HEK293 (cell line): ENCODE measurements at regions not wholly inside any gene's neighbourhood (a gene's known extent, or its start where the extent isn't known, plus 50 kb on each side); places are given as distances from the start of the nearest gene placed in this dataset.

Experiments used
- CTCF ChIA-PET: fragments of 350-600 bp; formaldehyde crosslinking; extraction: SDS; loops from one replicate; lab custom pipeline; 2021; ENCODE audit warnings: antibody characterized with exemption; lab: Yijun Ruan, JAX
- POLR2A ChIA-PET: fragments of 300-600 bp; formaldehyde crosslinking; extraction: SDS; loops from one replicate; lab custom pipeline; 2020; ENCODE audit warnings: antibody characterized with exemption, inconsistent platforms; lab: Yijun Ruan, JAX
- H3K27ac ChIP-seq: fragments of 200-500 bp; sonication (Bioruptor generic); 2 replicates; pipeline ENCODE4 v1.5.1; 2014; ENCODE audit warnings: low read depth, low read length, control low read depth, inconsistent platforms; ENCODE audit errors: extremely low read depth
- H3K36me3 ChIP-seq, 2 experiments: fragments of 200-500 bp in 1 of 2; sonication (Bioruptor generic) in 1 of 2; 1 replicate in 1 of 2; 2 replicates in 1 of 2; pipeline ENCODE4 v1.5.1; 2014 to 2017; ENCODE audit warnings: inconsistent platforms in 2 of 2, low read length in 2 of 2; ENCODE audit not compliant: control insufficient read depth in 2 of 2, insufficient read depth in 1 of 2
- H3K4me1 ChIP-seq: fragments of 200-500 bp; sonication (Bioruptor generic); 2 replicates; pipeline ENCODE4 v1.5.1; 2014; ENCODE audit warnings: mild to moderate bottlenecking, low read length, inconsistent platforms; ENCODE audit not compliant: control insufficient read depth, insufficient read depth
- H3K4me3 ChIP-seq: 2 replicates; pipeline ENCODE4 v1.5.1; 2011; ENCODE audit warnings: low read depth, mild to moderate bottlenecking, control low read depth, low read length, moderate library complexity
- H3K9me3 ChIP-seq: fragments of 200-500 bp; sonication (Bioruptor generic); 2 replicates; pipeline ENCODE4 v1.5.1; 2014; ENCODE audit warnings: low read depth, low read length, inconsistent platforms; ENCODE audit not compliant: control insufficient read depth, insufficient read depth
- MYNN ChIP-seq: fragments of 450-650 bp; formaldehyde crosslinking; IDR thresholded peaks from 2 replicates; pipeline ENCODE4 v1.5.1; 2016; ENCODE audit warnings: missing biosample characterization, missing genetic modification characterization, borderline replicate concordance
- SP2 ChIP-seq: fragments of 450-650 bp; formaldehyde crosslinking; IDR thresholded peaks from 2 replicates; pipeline ENCODE4 v1.5.1; 2016; ENCODE audit warnings: missing biosample characterization, missing genetic modification characterization
- ZFP37 ChIP-seq: fragments of 450-650 bp; formaldehyde crosslinking; IDR thresholded peaks from 2 replicates; pipeline ENCODE4 v1.5.1; 2016; ENCODE audit warnings: missing biosample characterization, missing genetic modification characterization
- ZNF175 ChIP-seq: fragments of 450-650 bp; formaldehyde crosslinking; IDR thresholded peaks from 2 replicates; pipeline ENCODE4 v1.5.1; 2016; ENCODE audit warnings: missing biosample characterization, missing genetic modification characterization
- ZNF214 ChIP-seq: fragments of 450-650 bp; formaldehyde crosslinking; IDR thresholded peaks from 2 replicates; pipeline ENCODE4 v1.5.1; 2017; ENCODE audit warnings: missing biosample characterization, mild to moderate bottlenecking, missing genetic modification characterization, borderline replicate concordance
- ZNF221 ChIP-seq: fragments of 450-650 bp; formaldehyde crosslinking; IDR thresholded peaks from 2 replicates; pipeline ENCODE4 v1.5.1; 2017; ENCODE audit warnings: missing biosample characterization, missing genetic modification characterization, borderline replicate concordance
- ZNF391 ChIP-seq: fragments of 450-650 bp; formaldehyde crosslinking; IDR thresholded peaks from 2 replicates; pipeline ENCODE4 v1.5.1; 2016; ENCODE audit warnings: low read depth, missing biosample characterization, missing genetic modification characterization, borderline replicate concordance
- ZNF423 ChIP-seq: fragments of 450-650 bp; formaldehyde crosslinking; IDR thresholded peaks from 2 replicates; pipeline ENCODE4 v1.5.1; 2016; ENCODE audit warnings: missing biosample characterization, missing genetic modification characterization
- ZNF549 ChIP-seq: fragments of 450-650 bp; IDR thresholded peaks from 2 replicates; pipeline ENCODE4 v1.5.1; 2018; ENCODE audit warnings: missing biosample characterization, missing genetic modification characterization, mild to moderate bottlenecking, inconsistent platforms, moderate library complexity
- ZNF561 ChIP-seq: fragments of 450-650 bp; IDR thresholded peaks from 2 replicates; pipeline ENCODE4 v1.5.1; 2018; ENCODE audit warnings: missing biosample characterization, missing genetic modification characterization, borderline replicate concordance
- ZNF654 ChIP-seq: fragments of 450-650 bp; formaldehyde crosslinking; IDR thresholded peaks from 2 replicates; pipeline ENCODE4 v1.5.1; 2016; ENCODE audit warnings: low read depth, missing biosample characterization, missing genetic modification characterization
- ZNF707 ChIP-seq: fragments of 450-650 bp; formaldehyde crosslinking; IDR thresholded peaks from 2 replicates; pipeline ENCODE4 v1.5.1; 2016; ENCODE audit warnings: missing biosample characterization, missing genetic modification characterization
- ZNF747 ChIP-seq: fragments of 450-650 bp; formaldehyde crosslinking; IDR thresholded peaks from 2 replicates; pipeline ENCODE4 v1.5.1; 2016; ENCODE audit warnings: missing biosample characterization, missing genetic modification characterization
- ZNF785 ChIP-seq: fragments of 450-650 bp; formaldehyde crosslinking; IDR thresholded peaks from 2 replicates; pipeline ENCODE4 v1.5.1; 2016; ENCODE audit warnings: missing biosample characterization, missing genetic modification characterization
- ZNF837 ChIP-seq: fragments of 450-650 bp; formaldehyde crosslinking; IDR thresholded peaks from 2 replicates; pipeline ENCODE4 v1.5.1; 2016; ENCODE audit warnings: missing biosample characterization, missing genetic modification characterization
- TF ChIP-seq, protein P1 (sequence below): IDR thresholded peaks from 2 replicates; pipeline ENCODE4 v1.6.1; 2011; ENCODE audit warnings: mild to moderate bottlenecking, low read depth, low read length, borderline replicate concordance
- TF ChIP-seq, protein P2 (sequence below): fragments of 450-650 bp; formaldehyde crosslinking; IDR thresholded peaks from 2 replicates; pipeline ENCODE4 v1.5.1; 2016; ENCODE audit warnings: missing biosample characterization, missing genetic modification characterization
- TF ChIP-seq, protein P3 (sequence below): sonication (generic); formaldehyde crosslinking; IDR thresholded peaks from 2 replicates; pipeline ENCODE4 v1.8.1; 2022; ENCODE audit warnings: mild to moderate bottlenecking, moderate library complexity, missing genetic modification reagents
- TF ChIP-seq, protein P4 (sequence below): fragments of 450-650 bp; formaldehyde crosslinking; IDR thresholded peaks from 2 replicates; pipeline ENCODE4 v1.5.1; 2016; ENCODE audit warnings: missing biosample characterization, missing genetic modification characterization
- TF ChIP-seq, protein P5 (sequence below): fragments of 450-650 bp; formaldehyde crosslinking; IDR thresholded peaks from 2 replicates; pipeline ENCODE4 v1.5.1; 2017; ENCODE audit warnings: missing biosample characterization, missing genetic modification characterization
- TF ChIP-seq, protein P6 (sequence below): fragments of 450-650 bp; formaldehyde crosslinking; IDR thresholded peaks from 2 replicates; pipeline ENCODE4 v1.5.1; 2017; ENCODE audit warnings: missing biosample characterization, missing genetic modification characterization

DNA sequence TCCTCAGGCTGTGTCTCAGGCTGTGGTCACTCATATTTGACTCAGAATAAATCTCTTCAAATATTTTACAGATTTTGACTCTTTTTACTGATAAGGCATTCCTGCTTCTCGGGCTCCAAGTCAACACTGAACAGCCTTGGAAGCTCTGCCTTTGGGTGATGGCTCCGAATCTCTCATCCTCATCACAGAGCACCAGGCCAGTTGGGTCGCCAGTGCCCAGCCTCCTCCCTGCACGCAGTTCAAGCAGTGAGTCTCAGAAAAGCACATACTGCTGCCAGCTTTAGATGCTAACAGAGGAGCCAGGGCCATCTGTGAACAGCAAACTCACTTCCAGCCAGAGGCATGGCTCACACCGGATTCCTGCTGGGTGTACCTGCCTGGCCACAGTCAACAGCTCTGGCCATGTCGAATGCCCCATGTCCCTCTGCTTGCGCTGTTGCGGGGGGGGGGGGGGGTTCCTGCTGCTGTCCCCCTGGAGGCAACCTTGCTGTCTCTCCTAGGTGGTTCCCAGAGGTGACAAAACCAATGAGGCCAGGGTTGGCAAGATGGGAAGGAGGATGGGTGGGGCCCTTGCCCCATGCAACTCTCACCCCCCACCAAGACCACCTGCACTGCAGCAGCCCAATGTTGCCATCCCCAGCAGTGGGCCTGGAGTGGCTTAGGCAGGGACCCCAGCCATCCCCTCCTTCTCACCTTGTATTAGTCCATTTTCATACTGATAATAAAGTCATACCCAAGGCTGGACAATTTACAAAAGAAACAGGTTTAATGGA, 248.8 kb downstream of the ERMARD start:
- POLR2A ChIA-PET, result no interaction called here
- Histone ChIP-seq H3K4me1 (no peaks in the 10 kb centered on the region), H3K27ac (no peak overlapping the region)
- TF ChIP-seq, protein P1, sequence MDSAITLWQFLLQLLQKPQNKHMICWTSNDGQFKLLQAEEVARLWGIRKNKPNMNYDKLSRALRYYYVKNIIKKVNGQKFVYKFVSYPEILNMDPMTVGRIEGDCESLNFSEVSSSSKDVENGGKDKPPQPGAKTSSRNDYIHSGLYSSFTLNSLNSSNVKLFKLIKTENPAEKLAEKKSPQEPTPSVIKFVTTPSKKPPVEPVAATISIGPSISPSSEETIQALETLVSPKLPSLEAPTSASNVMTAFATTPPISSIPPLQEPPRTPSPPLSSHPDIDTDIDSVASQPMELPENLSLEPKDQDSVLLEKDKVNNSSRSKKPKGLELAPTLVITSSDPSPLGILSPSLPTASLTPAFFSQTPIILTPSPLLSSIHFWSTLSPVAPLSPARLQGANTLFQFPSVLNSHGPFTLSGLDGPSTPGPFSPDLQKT, result no peak
- TF ChIP-seq ZNF549 (tag by site-specific recombination) (no peak), ZNF214 (no peak), ZFP37 (tag by site-specific recombination) (no peak), ZNF175 (tag by site-specific recombination) (no peak), ZNF391 (tag by site-specific recombination) (no peak), ZNF785 (tag by site-specific recombination) (no peak), ZNF561 (tag by site-specific recombination) (no peak), ZNF747 (tag by site-specific recombination) (no peak), ZNF221 (tag by site-specific recombination) (no peak)
- TF ChIP-seq, protein P2, sequence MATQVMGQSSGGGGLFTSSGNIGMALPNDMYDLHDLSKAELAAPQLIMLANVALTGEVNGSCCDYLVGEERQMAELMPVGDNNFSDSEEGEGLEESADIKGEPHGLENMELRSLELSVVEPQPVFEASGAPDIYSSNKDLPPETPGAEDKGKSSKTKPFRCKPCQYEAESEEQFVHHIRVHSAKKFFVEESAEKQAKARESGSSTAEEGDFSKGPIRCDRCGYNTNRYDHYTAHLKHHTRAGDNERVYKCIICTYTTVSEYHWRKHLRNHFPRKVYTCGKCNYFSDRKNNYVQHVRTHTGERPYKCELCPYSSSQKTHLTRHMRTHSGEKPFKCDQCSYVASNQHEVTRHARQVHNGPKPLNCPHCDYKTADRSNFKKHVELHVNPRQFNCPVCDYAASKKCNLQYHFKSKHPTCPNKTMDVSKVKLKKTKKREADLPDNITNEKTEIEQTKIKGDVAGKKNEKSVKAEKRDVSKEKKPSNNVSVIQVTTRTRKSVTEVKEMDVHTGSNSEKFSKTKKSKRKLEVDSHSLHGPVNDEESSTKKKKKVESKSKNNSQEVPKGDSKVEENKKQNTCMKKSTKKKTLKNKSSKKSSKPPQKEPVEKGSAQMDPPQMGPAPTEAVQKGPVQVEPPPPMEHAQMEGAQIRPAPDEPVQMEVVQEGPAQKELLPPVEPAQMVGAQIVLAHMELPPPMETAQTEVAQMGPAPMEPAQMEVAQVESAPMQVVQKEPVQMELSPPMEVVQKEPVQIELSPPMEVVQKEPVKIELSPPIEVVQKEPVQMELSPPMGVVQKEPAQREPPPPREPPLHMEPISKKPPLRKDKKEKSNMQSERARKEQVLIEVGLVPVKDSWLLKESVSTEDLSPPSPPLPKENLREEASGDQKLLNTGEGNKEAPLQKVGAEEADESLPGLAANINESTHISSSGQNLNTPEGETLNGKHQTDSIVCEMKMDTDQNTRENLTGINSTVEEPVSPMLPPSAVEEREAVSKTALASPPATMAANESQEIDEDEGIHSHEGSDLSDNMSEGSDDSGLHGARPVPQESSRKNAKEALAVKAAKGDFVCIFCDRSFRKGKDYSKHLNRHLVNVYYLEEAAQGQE (tag by site-specific recombination), result no peak
- TF ChIP-seq, all 188 proteins: peak for 0
- Histone ChIP-seq H3K36me3 (no peaks in the 10 kb centered on the region), H3K9me3 (no peaks in the 10 kb centered on the region), H3K4me3 (no peak overlapping the region)
- CTCF ChIA-PET, result interaction anchor here (0.6 to 1.0 kb wide), 2 partner anchors 17 to 303 kb away, joined by 3 read pairs; no protein-coding TSS in a partner anchor

DNA sequence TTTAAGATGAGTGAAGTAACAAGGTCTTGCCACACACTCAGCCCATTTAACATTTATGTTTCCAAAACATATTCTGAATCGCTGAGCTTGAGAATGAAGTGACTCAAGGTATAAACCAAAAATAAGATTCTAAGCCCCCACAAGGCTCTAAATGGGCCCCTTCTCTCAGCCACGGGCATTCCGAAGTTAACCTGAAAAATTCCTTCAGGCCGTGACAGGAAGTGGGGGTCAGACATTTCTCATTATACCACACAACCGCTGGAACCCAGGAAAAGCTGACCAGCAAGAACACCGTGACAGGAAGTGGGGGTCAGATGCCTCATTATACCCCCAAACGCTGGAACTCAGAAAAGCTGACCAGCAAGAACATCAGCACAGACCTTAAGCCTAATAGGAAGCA, 247.9 kb downstream of the ERMARD start:
- Histone ChIP-seq H3K4me1 (no peaks in the 10 kb centered on the region), H3K4me3 (no peak overlapping the region), H3K27ac (no peak overlapping the region), H3K36me3 (no peaks in the 10 kb centered on the region), H3K9me3 (no peaks in the 10 kb centered on the region)
- ChIA-PET POLR2A (no interaction called here), CTCF (interaction anchor here (1.0 kb wide), 1 partner anchor 16 kb away, joined by 3 read pairs; no protein-coding TSS in a partner anchor)
- TF ChIP-seq, protein P1, result no peak
- TF ChIP-seq MYNN (no peak), SP2 (no peak), ZNF707 (tag by site-specific recombination) (no peak), ZNF423 (tag by site-specific recombination) (no peak), ZNF837 (tag by site-specific recombination) (no peak), ZNF654 (tag by site-specific recombination) (no peak)
- TF ChIP-seq, protein P3, sequence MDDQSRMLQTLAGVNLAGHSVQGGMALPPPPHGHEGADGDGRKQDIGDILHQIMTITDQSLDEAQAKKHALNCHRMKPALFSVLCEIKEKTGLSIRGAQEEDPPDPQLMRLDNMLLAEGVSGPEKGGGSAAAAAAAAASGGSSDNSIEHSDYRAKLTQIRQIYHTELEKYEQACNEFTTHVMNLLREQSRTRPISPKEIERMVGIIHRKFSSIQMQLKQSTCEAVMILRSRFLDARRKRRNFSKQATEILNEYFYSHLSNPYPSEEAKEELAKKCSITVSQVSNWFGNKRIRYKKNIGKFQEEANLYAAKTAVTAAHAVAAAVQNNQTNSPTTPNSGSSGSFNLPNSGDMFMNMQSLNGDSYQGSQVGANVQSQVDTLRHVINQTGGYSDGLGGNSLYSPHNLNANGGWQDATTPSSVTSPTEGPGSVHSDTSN, result no peak
- TF ChIP-seq, protein P4, sequence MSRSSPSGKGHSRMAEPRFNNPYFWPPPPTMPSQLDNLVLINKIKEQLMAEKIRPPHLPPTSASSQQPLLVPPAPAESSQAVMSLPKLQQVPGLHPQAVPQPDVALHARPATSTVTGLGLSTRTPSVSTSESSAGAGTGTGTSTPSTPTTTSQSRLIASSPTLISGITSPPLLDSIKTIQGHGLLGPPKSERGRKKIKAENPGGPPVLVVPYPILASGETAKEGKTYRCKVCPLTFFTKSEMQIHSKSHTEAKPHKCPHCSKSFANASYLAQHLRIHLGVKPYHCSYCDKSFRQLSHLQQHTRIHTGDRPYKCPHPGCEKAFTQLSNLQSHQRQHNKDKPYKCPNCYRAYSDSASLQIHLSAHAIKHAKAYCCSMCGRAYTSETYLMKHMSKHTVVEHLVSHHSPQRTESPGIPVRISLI (tag by site-specific recombination), result no peak
- TF ChIP-seq, protein P5, sequence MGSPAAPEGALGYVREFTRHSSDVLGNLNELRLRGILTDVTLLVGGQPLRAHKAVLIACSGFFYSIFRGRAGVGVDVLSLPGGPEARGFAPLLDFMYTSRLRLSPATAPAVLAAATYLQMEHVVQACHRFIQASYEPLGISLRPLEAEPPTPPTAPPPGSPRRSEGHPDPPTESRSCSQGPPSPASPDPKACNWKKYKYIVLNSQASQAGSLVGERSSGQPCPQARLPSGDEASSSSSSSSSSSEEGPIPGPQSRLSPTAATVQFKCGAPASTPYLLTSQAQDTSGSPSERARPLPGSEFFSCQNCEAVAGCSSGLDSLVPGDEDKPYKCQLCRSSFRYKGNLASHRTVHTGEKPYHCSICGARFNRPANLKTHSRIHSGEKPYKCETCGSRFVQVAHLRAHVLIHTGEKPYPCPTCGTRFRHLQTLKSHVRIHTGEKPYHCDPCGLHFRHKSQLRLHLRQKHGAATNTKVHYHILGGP, result no peak
- TF ChIP-seq, protein P6, sequence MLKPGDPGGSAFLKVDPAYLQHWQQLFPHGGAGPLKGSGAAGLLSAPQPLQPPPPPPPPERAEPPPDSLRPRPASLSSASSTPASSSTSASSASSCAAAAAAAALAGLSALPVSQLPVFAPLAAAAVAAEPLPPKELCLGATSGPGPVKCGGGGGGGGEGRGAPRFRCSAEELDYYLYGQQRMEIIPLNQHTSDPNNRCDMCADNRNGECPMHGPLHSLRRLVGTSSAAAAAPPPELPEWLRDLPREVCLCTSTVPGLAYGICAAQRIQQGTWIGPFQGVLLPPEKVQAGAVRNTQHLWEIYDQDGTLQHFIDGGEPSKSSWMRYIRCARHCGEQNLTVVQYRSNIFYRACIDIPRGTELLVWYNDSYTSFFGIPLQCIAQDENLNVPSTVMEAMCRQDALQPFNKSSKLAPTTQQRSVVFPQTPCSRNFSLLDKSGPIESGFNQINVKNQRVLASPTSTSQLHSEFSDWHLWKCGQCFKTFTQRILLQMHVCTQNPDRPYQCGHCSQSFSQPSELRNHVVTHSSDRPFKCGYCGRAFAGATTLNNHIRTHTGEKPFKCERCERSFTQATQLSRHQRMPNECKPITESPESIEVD (tag by site-specific recombination), result no peak
